CD4-positive, alpha-beta T cell treated with Interferon gamma for 1 hour (primary cell): ENCODE measurements at regions not wholly inside any gene's neighbourhood (a gene's known extent, or its start where the extent isn't known, plus 50 kb on each side); places are given as distances from the start of the nearest gene placed in this dataset.
"Not testable (repeated sequence)": the region's sequence is repeated elsewhere in the genome, so short reads cannot be mapped to it uniquely, and the experiment has no call there.

Experiments used
- DNase-seq: peaks from one replicate; pipeline ENCODE4 v3.0.0-alpha.2; 2020

DNA sequence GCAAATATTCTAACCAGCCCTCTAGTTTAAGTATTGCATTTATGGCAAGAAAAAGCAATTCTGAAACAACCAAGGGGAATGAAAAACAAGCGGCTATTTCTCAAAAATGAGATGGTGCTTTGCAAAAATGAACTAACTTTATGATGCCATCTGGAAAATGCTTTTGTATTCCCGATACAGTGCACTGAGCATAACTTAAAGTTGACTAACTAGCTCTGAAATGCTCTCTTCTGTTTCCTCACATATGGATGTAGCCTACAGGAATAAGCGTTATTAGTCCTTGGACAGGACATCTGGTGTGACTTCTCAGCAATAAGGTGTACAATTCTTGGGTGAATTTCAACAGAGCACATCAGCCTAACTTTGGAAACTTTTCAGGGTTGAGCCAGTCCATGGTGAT, 228.2 kb upstream of the DDI1 start:
- no peak for DNase-seq

DNA sequence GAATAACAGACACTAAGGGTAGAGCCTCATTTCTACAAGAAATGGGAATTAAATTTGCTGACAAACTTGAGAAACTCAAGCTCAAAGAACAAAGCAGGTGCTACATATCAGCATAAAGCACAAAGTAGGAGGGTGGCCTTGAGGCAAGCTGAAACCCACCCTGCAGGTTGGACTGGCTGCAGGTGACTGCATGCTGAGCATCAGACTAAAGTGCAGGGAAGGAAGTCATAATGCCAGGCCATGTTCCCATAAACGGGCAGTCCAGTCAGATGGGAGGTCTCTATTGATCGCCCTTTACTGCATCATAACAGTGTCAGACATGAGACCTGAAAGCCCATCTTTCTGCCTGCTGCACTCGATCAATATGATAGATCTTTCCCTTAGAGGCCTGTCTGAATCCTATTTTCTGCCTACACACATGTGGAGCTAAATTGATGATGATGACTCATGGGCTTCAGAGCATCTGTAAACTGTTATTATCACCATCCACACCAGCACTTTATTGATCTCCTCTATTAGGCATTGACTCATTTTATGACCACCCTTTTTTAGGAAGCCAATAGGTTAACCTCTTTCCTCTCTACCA, 224.5 kb upstream of the DDI1 start:
- DNase-seq: no peak

DNA sequence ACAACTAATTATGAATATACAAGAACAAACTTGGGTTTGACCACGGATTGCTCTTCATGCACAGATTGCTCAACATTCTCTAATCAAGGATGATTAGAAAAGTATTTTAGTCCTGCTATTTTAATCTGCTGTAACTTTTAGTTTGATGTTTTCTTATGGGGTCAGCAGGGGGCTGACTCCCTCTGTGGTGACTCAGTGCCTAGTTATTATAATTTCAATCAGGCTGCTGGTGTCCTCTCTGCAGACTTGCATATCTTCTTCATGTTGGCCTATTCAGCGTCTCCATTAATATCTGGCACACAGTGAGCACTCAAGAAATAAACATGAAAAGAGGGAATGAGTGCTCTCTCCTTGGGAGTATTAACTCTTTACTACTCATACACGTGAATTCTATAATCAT, 223.8 kb upstream of the DDI1 start:
- no peak for DNase-seq

DNA sequence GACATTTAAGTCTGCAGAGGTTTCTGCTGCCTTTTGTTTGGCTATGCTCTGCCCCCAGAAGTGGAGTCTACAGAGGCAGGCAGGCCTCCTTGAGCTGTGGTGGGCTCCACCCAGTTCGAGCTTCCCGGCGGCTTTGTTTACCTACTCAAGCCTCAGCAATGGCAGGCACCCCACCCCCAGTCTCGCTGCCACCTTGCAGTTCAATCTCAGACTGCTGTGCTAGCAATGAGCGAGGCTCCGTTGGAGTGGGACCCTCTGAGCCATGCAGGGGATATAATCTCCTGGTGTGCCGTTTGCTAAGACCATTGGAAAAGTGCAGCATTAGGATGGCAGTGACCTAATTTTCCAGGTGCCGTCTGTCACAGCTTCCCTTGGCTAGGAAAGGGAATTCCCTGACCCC, 216.1 kb upstream of the DDI1 start:
- DNase-seq: not testable (repeated sequence)

DNA sequence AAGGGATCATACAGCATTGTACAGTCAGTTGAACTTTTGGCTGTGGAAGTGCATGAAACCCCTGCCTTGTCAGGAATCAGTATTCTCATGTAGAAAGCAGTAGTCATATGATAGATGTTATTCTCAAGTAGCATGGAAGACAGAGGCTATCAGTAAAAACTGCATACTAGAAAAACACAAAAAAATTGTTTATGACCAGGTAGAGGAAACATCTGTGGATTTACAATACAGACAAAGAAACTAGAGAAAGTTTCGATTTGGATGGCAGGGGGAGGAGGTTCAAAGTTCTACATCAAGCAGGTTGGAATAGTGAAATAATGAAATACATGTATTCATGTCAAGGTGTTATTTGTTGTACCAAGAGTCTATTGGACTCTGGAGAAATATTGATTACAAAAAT, 212.3 kb upstream of the DDI1 start:
- no peak for DNase-seq

DNA sequence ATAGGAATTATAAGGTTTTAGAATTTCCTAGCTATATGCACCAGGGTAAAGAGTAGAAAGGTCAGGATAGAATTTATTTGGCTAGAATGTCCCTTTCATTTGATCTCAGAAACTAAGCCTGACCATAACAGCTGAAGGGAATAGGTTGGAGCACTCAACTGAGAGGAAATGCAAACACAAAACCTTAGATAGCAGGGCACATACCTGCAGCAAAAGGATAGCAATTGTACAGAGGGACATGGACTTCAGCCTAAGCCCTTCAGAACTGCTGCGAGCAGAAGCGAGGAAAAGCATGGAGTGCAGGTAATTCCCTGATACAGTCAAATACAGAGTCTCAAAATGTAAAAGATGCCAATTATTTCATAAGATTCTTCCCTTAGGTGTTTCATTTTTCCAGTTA, 211.0 kb upstream of the DDI1 start:
- no peak for DNase-seq

DNA sequence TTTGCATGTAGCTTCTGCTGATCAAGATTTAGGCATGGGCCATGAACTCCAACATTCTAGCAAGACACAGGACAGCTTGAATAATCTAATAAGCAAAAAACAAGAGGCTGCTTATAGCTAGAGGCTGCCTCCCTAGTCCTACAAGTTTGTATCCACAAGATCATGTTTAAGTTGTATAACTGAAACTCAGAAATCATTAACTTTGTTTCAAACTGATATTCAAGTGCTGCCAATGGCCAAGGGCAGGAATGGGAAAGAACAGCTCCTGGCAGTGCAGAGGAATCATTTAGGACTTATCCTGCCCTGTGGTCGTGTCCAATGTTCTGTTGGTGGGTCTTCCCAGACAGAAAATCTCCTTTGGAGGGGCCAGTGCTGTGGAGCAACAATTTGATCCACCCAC, 209.6 kb upstream of the DDI1 start:
- DNase-seq: no peak

DNA sequence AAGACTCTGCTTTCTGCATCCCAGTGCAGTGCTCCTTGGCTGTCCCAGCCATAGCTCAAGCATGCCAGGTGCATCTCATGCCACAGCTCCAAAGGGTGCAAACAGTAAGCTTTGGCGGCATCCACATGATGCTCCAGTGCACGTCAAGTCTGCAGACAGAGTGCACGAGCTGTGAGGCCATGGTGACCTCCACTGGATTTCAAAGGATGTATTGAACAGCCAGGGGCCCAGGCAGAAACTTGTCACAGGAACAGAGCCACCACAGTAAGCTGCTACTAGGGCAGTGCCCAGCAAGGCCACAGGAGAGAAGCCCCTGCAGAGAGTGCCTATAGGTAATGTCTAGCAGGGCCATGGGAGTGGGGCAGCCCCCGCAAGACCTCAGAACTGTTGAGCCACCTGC, 206.8 kb upstream of the DDI1 start:
- no peak for DNase-seq

DNA sequence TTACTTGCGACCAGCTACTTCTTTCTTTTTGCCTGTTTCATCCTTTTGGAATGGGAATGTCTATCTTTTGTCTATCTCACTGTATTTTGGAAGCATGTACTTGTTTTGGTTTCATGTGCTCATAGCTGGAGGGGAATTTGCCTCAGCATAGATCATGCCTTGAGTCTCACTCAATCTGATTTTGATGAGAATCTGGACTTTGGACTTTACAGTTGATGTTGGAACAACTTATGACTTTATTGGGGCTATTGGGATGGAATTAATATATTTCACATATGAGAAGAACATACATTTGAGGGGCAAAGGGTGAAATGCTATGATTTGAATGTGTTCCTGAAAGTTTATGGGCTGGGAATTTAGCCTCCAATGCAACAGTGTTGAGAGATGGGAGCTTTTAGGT, 206.2 kb upstream of the DDI1 start:
- no peak for DNase-seq

DNA sequence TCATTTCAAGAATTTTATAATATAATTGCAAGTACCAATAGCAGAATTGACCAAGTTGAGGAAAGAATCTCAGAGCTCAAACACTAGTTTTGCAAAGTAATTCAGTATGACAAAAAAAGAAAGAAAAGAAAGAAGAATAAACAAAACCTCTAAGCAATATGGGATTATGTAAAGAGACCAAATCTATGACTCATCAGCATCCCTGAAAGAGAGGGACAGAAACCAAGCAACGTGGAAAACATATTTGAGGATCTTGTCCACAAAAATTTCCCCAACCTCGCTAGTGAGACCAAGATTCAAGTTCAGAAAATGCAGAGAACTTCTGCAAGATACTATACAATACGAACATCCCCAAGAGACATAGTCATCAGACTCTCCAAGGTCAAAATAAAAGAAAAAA, 203.7 kb upstream of the DDI1 start:
- DNase-seq: no peak

DNA sequence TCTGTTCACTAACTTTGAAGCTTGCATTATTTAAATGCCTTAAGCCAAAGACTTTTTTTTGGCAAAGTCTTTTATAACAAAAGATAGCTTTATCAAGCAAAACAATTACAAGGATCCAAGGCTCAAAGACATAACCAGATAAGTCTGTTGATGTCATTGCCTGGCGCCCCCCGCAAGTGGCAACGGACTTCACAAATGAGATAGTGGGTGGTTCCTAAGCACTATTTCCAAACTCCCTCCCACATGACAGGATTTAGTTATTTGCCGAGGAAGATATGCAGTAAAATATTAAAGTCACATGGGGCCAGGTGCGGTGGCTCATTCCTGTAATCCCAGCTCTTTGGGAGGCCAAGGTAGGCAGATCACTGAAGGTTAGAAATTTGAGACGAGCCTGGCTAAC, 194.2 kb upstream of the DDI1 start:
- DNase-seq: no peak

DNA sequence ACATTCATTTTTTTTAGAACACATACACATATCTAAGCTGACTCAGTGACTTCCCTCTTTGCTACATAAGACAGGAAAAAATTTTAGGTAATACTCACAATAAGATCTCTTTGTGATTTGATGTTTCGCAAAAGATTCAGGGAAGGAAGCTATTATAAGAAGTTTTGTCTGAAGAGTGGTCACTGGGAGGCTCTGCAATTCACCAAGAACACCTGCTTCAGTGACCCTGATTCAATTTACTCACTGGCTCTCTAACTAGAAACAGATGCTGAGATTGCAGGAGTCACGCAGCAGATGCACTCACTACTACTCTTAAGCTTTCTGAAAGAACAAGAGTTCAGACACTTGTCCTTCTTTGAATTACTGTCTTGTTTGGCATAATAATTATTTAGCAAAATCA, 193.6 kb upstream of the DDI1 start:
- no peak for DNase-seq

DNA sequence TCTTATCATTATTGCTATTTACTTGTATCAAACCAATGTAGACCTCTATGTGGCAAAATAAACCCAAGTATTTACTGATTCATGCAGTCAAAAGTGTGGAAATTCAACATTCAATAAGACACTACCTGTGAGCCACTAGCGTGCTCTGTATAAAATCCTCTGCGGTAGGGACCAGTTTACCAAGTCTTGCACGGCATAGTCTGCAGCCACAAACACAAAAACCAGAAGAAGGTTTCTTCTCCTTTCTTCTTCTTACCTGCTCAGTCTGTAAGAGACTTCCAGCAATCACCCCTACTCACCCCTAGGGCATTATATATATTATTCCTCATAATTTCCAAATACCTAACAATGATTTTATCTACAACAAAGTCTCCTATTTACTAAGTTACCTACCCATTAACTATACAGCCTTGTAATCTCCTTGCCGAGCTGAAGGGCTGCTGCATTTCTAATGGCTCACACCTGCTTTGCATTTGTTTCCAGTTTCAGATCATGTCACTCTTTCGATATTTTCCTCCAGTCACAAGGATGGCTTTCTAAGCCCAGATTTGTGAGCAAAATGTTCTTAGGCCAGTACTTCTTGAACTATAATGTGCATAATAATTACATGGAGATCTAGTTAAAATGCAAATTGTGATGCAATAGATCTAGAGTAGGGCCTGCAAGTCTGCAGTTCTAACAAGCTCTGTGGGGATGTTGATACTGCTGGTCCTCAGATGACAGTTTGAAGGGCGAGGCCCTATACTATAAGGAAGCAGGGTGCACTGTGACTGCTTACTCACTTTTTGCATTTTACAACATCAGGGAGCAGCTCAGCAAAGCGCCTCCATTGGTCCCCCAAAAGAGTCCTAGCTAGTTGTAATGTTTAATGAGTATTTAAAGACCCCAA, 191.9 kb upstream of the DDI1 start:
- no peak for DNase-seq

DNA sequence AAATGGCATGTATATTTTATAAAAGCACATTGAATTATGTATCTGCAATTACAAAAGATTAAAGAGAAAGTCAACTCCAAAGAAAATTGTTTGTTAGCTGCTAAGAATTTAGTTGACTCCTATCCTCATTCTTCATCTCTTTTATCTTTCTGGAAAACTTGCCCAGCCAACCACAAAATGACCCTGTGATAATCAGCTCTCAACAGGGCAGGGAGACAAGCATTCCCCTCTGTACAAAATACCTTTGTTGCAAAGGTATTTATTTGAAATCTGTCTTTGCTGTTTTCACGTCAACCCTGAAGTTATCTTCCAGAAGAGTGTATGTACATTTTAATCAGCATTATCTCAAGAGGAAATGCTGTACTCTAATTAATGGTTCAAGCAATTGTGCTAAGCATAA, 191.1 kb upstream of the DDI1 start:
- DNase-seq: no peak

DNA sequence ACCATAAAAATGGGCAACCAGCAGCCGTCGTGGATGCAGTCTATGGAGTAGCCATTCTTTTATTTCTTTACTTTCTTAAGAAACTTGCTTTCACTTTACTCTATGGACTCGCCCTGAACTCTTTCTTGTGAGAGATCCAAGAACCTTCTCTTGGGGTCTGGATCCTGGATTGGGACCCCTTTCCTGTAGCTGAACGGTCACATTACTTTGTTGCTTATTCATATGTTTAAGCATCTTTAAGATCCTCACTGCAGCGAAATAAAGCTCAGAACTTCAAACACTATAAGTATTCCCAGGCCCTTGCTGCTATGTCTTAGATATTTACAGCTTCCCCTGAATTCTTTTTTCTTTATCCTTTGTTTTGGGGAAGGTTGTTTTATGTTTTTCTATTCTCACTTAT, 187.8 kb upstream of the DDI1 start:
- no peak for DNase-seq

DNA sequence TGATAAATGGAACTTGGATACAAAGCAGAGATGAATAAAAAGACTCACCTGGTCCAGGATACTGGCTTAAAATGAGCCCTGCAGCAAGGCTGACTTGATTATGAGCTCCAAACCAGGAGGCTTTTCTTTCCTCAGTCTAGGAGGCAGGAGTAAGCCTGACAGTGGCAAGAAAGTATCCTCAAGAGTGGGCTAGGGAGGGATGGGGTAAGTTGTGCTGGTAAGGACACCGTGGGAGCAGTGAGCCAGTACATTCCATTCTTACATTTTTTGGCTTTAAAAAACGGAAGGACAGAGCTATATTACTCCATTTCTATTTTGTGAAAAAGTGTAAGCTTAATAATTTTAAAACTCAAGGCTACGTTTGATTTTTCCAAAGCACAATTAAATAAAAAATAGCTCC, 187.1 kb upstream of the DDI1 start:
- DNase-seq: no peak

DNA sequence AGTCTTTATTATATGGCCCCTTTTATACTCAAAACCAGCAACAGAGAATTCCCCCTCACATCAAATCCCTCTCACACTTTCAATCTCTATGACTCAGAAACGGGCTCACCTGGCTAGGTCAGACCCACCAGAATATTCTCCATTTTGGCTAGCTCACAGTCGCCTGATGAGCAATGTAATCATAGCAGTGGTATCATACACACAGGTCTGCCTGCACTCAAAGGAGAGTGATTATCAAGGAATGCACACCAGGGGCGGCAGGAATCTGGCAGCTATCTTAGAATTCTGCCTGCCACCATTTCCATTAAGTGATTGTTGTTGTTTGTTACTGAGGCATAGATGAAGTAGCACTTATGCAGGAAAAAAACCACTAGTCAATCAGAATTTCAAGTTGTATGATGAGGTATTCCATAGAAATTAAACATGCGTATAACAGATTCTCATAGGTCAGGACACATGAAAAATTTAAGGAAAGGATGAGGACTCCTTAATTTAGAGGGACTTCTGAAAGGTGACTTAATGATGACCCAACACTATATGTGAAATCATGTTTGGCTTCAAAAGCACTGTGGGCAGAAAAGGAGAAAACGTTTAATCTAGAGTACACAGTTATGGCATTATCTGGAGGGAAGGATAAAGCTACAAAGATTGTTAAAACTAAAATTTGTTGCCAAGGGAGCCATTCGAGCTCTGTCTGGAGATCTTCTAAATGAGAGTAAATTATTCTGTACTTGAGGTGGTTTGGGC, 185.8 kb upstream of the DDI1 start:
- DNase-seq: no peak

DNA sequence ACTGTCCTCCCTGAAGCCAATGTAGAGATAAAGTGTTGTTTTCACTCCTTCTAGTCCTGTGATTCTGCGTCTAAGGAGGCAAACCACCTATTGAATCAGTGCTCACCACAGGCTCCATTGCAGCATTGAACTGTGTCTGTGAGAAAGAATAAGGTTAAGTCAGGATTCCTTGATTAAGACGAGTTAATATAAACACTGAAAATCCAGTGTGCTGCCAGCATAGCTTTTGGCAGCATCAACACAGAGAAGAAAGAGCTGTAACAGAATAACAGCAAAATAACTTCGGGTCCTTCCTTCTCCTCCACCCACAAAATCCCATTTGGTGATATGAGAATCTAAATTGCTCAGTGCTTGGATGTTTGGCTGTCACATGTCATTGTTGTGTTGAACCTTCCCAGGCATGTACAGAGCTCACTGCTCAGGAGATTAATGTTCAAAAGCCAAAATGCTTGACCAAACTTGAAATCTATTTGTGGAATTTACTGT, 185.2 kb upstream of the DDI1 start:
- DNase-seq: no peak
